HCT116 (cell line): ENCODE measurements at regions not wholly inside any gene's neighbourhood (a gene's known extent, or its start where the extent isn't known, plus 50 kb on each side); places are given as distances from the start of the nearest gene placed in this dataset.

Source experiments
- ATAC-seq: fragments of 200-7000 bp; cut with Tn5 transposase; 2 replicates; pipeline ENCODE4 v1.9.1; 2020; ENCODE audit warnings: mild to moderate bottlenecking, moderate library complexity
- BruUV-seq: library from RNA; stranded (reverse); fragments of 400-500 nt; replicated peaks from 2 replicates; lab custom pipeline; 2021; lab: Mats Ljungman, UMichigan
- CTCF ChIA-PET: fragments of 300-600 bp; sonication (Branson Sonifier 250); formaldehyde crosslinking; loops from one replicate; lab custom pipeline; 2021; ENCODE audit warnings: antibody characterized with exemption; lab: Charles Lee
- POLR2A ChIA-PET: fragments of 300-600, 350-600 bp; sonication (Branson Sonifier 250); formaldehyde crosslinking; loops from one replicate; lab custom pipeline; 2021; ENCODE audit warnings: antibody characterized with exemption; lab: Charles Lee
- RAD21 ChIA-PET, 2 experiments: fragments of 300-600 bp; sonication (Branson Sonifier 250); formaldehyde crosslinking; loops; one replicate each; lab custom pipeline; 2023; ENCODE audit warnings: low total read pairs in 2 of 2; ENCODE audit not compliant: uncharacterized antibody in 2 of 2, unreplicated experiment in 2 of 2, low non-redundant PET in 1 of 2; lab: Charles Lee
- DNase-seq: peaks from one replicate; pipeline ENCODE4 v3.0.0-alpha.2; 2010; ENCODE audit warnings: low read depth, low spot score
- H2AFZ ChIP-seq: fragments of 200-600 bp; shearing (Covaris generic), sonication (generic); 2 replicates; pipeline ENCODE4 v1.6.1; 2017; ENCODE audit warnings: low read depth, mixed run types, mixed read lengths, antibody characterized with exemption, low read length; ENCODE audit not compliant: poor library complexity, severe bottlenecking
- H3K27ac ChIP-seq: 2 replicates; pipeline ENCODE4 v1.5.1; 2012; ENCODE audit warnings: low read depth, low read length
- H3K27me3 ChIP-seq: fragments of 200-600 bp; sonication (generic); 2 replicates; pipeline ENCODE4 v1.6.1; 2016; ENCODE audit warnings: mixed run types, low read length, mixed read lengths; ENCODE audit not compliant: insufficient read depth
- H3K36me3 ChIP-seq, 2 experiments: fragments of 200-500 bp in 1 of 2; fragments of 200-600 bp in 1 of 2; sonication (Bioruptor generic) in 1 of 2; sonication (generic) in 1 of 2; 2 replicates each; pipeline versions ENCODE4 v1.5.1 to v1.6.1; 2014 to 2016; ENCODE audit warnings: low read length in 2 of 2, inconsistent platforms in 1 of 2, mixed read lengths in 1 of 2, mixed run types in 1 of 2; ENCODE audit not compliant: insufficient read depth in 2 of 2, control insufficient read depth in 1 of 2
- H3K4me1 ChIP-seq, 2 experiments: fragments of 200-600 bp in 1 of 2; sonication (generic) in 1 of 2; 2 replicates each; pipeline versions ENCODE4 v1.5.1 to v1.6.1; 2012 to 2017; ENCODE audit warnings: low read length in 2 of 2, inconsistent platforms in 1 of 2, mild to moderate bottlenecking in 1 of 2, mixed read lengths in 1 of 2, mixed run types in 1 of 2, moderate library complexity in 1 of 2; ENCODE audit not compliant: insufficient read depth in 2 of 2, control insufficient read depth in 1 of 2
- H3K4me2 ChIP-seq: fragments of 200-600 bp; sonication (generic); 2 replicates; pipeline ENCODE4 v1.6.1; 2017; ENCODE audit warnings: mixed run types, low read length, mixed read lengths
- H3K4me3 ChIP-seq, 2 experiments: fragments of 200-600 bp in 1 of 2; sonication (generic) in 1 of 2; replicated peaks in 1 of 2; 2 replicates each; pipeline ENCODE4 v1.5.1; 2011 to 2016; ENCODE audit warnings: low read length in 2 of 2, control low read depth in 1 of 2, low read depth in 1 of 2, mild to moderate bottlenecking in 1 of 2, mixed read lengths in 1 of 2, mixed run types in 1 of 2
- H3K79me2 ChIP-seq: fragments of 200-600 bp; sonication (generic); 2 replicates; pipeline ENCODE4 v1.6.1; 2017; ENCODE audit warnings: mild to moderate bottlenecking, mixed run types, low read length, moderate library complexity, mixed read lengths; ENCODE audit not compliant: insufficient read depth
- H3K9ac ChIP-seq: fragments of 200-600 bp; sonication (generic); 2 replicates; pipeline ENCODE4 v1.6.1; 2016; ENCODE audit warnings: low read length, mixed read lengths
- H3K9me2 ChIP-seq: fragments of 200-600 bp; sonication (generic), shearing (Covaris generic); 2 replicates; pipeline ENCODE4 v1.6.1; 2017; ENCODE audit warnings: mixed run types, mild to moderate bottlenecking, moderate library complexity; ENCODE audit not compliant: insufficient read depth
- H3K9me3 ChIP-seq, 2 experiments: fragments of 200-500 bp in 1 of 2; fragments of 200-600 bp in 1 of 2; sonication (Bioruptor generic) in 1 of 2; sonication (generic) in 1 of 2; 2 replicates each; pipeline ENCODE4 v1.6.1; 2014 to 2017; ENCODE audit warnings: low read length in 2 of 2, mixed read lengths in 2 of 2, inconsistent platforms in 1 of 2, low read depth in 1 of 2, mild to moderate bottlenecking in 1 of 2, mixed run types in 1 of 2, moderate library complexity in 1 of 2; ENCODE audit not compliant: control insufficient read depth in 1 of 2, insufficient read depth in 1 of 2
- H4K20me1 ChIP-seq: fragments of 200-600 bp; sonication (generic), shearing (Covaris generic); 2 replicates; pipeline ENCODE4 v1.6.1; 2017; ENCODE audit warnings: mixed run types, mild to moderate bottlenecking, moderate library complexity; ENCODE audit not compliant: insufficient read depth
- CBX3 ChIP-seq: IDR thresholded peaks from 2 replicates; pipeline ENCODE4 v1.6.1; 2012; ENCODE audit warnings: low read depth
- CEBPB ChIP-seq: IDR thresholded peaks from 2 replicates; pipeline ENCODE4 v1.6.1; 2012; ENCODE audit warnings: low read depth
- ELF1 ChIP-seq: IDR thresholded peaks from 2 replicates; pipeline ENCODE4 v1.6.1; 2012; ENCODE audit warnings: low read depth, borderline replicate concordance
- EZH2phosphoT487 ChIP-seq: fragments of 200-600 bp; IDR thresholded peaks from 2 replicates; pipeline ENCODE4 v1.6.1; 2018; ENCODE audit warnings: antibody characterized with exemption, borderline replicate concordance
- FOSL1 ChIP-seq: IDR thresholded peaks from 2 replicates; pipeline ENCODE4 v1.6.1; 2012; ENCODE audit warnings: low read depth
- POLR2AphosphoS5 ChIP-seq: IDR thresholded peaks from 2 replicates; pipeline ENCODE4 v1.6.1; 2011; ENCODE audit warnings: mild to moderate bottlenecking, low read depth, low read length, moderate library complexity
- SIN3A ChIP-seq: IDR thresholded peaks from 2 replicates; pipeline ENCODE4 v1.6.1; 2012; ENCODE audit warnings: low read depth
- SP1 ChIP-seq: IDR thresholded peaks from 2 replicates; pipeline ENCODE4 v1.6.1; 2012; ENCODE audit warnings: low read depth
- ZFX ChIP-seq: fragments of 450-650 bp; IDR thresholded peaks from 2 replicates; pipeline ENCODE4 v1.6.1; 2017
- intact Hi-C: fragments of 100-400 bp; cut with micrococcal nuclease; formaldehyde crosslinking; loops from 2 replicates; pipeline ENCODE4 v1.10.0; 2022
- TF ChIP-seq, protein P1 (sequence below): IDR thresholded peaks from 2 replicates; pipeline ENCODE4 v1.6.1; 2011; ENCODE audit warnings: mild to moderate bottlenecking, low read length, moderate library complexity; ENCODE audit not compliant: insufficient replicate concordance; ENCODE audit errors: extremely low read depth
- TF ChIP-seq, protein P2 (sequence below), 3 experiments: fragments of 200-600 bp in 1 of 3; sonication (generic) in 1 of 3; IDR thresholded peaks in 2 of 3; conservative IDR thresholded peaks in 1 of 3; 2 replicates each; pipeline ENCODE4 v1.5.1; 2012 to 2017; ENCODE audit warnings: low read depth in 2 of 3, low read length in 2 of 3, antibody characterized with exemption in 1 of 3, borderline replicate concordance in 1 of 3, control low read depth in 1 of 3, mild to moderate bottlenecking in 1 of 3, mixed read lengths in 1 of 3, mixed run types in 1 of 3, moderate library complexity in 1 of 3; ENCODE audit not compliant: insufficient read depth in 1 of 3

DNA sequence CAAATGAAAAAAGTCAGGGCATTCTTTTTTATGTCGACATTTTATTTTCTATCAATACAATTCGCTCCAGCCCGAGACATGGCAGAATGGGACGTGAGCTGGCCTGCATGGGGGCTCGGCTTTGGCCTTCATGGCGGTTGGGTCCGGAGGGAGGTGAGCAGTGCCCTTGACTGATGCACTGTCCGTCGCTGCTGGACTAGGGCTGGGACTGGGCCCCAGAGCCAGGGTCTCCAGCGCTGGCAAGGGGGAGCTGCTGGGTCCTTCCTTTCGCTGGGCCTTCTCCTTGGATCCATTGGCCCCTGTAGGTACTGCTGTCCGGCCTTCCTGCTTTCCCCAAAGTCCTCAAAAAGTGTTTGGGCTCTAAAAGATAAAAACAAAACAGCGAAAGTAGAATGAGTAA, 124.6 kb downstream of the EDN3 start:
- Histone ChIP-seq H3K4me1 (no peaks in the 10 kb centered on the region), H3K9me3 (no peaks in the 10 kb centered on the region), H3K9ac (no peak overlapping the region), H3K27ac (no peak overlapping the region), H2AFZ (no peak overlapping the region), H3K27me3 (peaks cover 12% of the 10 kb centered on the region), H3K4me2 (no peak overlapping the region), H3K9me2 (no peaks in the 10 kb centered on the region), H3K79me2 (no peaks in the 10 kb centered on the region), H3K36me3 (no peaks in the 10 kb centered on the region), H4K20me1 (no peaks in the 10 kb centered on the region), H3K4me3 (no peak overlapping the region)
- DNase-seq (no peak), ATAC-seq (no peak)
- intact Hi-C loops, result no loop called here
- no TSS peak for BruUV-seq
- ChIA-PET POLR2A (no interaction called here), RAD21 (no interaction called here), CTCF (no interaction called here)
- TF ChIP-seq EZH2phosphoT487 (no peak), ZFX (no peak), CEBPB (no peak), SIN3A (no peak), POLR2AphosphoS5 (no peak), CBX3 (no peak), FOSL1 (no peak), ELF1 (no peak), SP1 (no peak)
- TF ChIP-seq, protein P1, sequence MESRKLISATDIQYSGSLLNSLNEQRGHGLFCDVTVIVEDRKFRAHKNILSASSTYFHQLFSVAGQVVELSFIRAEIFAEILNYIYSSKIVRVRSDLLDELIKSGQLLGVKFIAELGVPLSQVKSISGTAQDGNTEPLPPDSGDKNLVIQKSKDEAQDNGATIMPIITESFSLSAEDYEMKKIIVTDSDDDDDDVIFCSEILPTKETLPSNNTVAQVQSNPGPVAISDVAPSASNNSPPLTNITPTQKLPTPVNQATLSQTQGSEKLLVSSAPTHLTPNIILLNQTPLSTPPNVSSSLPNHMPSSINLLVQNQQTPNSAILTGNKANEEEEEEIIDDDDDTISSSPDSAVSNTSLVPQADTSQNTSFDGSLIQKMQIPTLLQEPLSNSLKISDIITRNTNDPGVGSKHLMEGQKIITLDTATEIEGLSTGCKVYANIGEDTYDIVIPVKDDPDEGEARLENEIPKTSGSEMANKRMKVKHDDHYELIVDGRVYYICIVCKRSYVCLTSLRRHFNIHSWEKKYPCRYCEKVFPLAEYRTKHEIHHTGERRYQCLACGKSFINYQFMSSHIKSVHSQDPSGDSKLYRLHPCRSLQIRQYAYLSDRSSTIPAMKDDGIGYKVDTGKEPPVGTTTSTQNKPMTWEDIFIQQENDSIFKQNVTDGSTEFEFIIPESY, result no peak
- TF ChIP-seq, protein P2, sequence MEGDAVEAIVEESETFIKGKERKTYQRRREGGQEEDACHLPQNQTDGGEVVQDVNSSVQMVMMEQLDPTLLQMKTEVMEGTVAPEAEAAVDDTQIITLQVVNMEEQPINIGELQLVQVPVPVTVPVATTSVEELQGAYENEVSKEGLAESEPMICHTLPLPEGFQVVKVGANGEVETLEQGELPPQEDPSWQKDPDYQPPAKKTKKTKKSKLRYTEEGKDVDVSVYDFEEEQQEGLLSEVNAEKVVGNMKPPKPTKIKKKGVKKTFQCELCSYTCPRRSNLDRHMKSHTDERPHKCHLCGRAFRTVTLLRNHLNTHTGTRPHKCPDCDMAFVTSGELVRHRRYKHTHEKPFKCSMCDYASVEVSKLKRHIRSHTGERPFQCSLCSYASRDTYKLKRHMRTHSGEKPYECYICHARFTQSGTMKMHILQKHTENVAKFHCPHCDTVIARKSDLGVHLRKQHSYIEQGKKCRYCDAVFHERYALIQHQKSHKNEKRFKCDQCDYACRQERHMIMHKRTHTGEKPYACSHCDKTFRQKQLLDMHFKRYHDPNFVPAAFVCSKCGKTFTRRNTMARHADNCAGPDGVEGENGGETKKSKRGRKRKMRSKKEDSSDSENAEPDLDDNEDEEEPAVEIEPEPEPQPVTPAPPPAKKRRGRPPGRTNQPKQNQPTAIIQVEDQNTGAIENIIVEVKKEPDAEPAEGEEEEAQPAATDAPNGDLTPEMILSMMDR (IDR thresholded peaks at IDR 0.05 in 2 of 3, conservative IDR thresholded peaks at IDR 0.05 in 1 of 3; ENCODE audit: borderline replicate concordance in 1 of 3, insufficient read depth in 1 of 3, low read depth in 2 of 3, low read length in 2 of 3), result no peak
